Naive thymus-derived CD4-positive, alpha-beta T cell (primary cell): ENCODE measurements at regions not wholly inside any gene's neighbourhood (a gene's known extent, or its start where the extent isn't known, plus 50 kb on each side); places are given as distances from the start of the nearest gene placed in this dataset.

Experiments
- ATAC-seq: fragments of 150-1000 bp; cut with Tn5 transposase; 2 replicates; pipeline ENCODE4 v1.10.0; 2021; ENCODE audit warnings: mild to moderate bottlenecking, moderate library complexity
- CTCF ChIA-PET: fragments of 350-600 bp; sonication (Branson Sonifier 250); formaldehyde crosslinking; loops from one replicate; lab custom pipeline; 2021; ENCODE audit warnings: antibody characterized with exemption; lab: Charles Lee
- POLR2A ChIA-PET: fragments of 350-600 bp; sonication (Branson Sonifier 250); formaldehyde crosslinking; loops from one replicate; lab custom pipeline; 2021; ENCODE audit warnings: antibody characterized with exemption, inconsistent platforms; lab: Charles Lee
- DNase-seq, 9 donors: peaks; one replicate each; pipeline versions ENCODE4 v3.0.0 to v3.0.0-alpha.2; 2020 to 2022; ENCODE audit warnings: mixed read lengths in 1 of 9
- H3K27ac ChIP-seq: one replicate; pipeline ENCODE4 v1.7.0; 2013; ENCODE audit warnings: mild to moderate bottlenecking, low read depth, low read length, moderate library complexity
- H3K27me3 ChIP-seq, 2 donors: one replicate each; pipeline ENCODE4 v1.7.0; 2013; ENCODE audit warnings: low read length in 2 of 2, mild to moderate bottlenecking in 2 of 2, moderate library complexity in 2 of 2; ENCODE audit not compliant: control insufficient read depth in 2 of 2, insufficient read depth in 2 of 2
- H3K36me3 ChIP-seq, 3 experiments: 1 replicate in 2 of 3; 2 replicates in 1 of 3; pipeline ENCODE4 v1.7.0; 2013; ENCODE audit warnings: low read length in 3 of 3, mild to moderate bottlenecking in 3 of 3, moderate library complexity in 1 of 3; ENCODE audit not compliant: insufficient read depth in 3 of 3, control insufficient read depth in 2 of 3
- H3K4me1 ChIP-seq, 2 donors: one replicate each; pipeline ENCODE4 v1.7.0; 2013; ENCODE audit warnings: low read length in 2 of 2, mild to moderate bottlenecking in 2 of 2, moderate library complexity in 1 of 2; ENCODE audit not compliant: control insufficient read depth in 2 of 2, insufficient read depth in 2 of 2
- H3K4me3 ChIP-seq: 2 replicates; pipeline ENCODE4 v1.7.0; 2013; ENCODE audit warnings: mild to moderate bottlenecking, low read length
- H3K9me3 ChIP-seq, 3 experiments: 1 replicate in 2 of 3; 2 replicates in 1 of 3; pipeline ENCODE4 v1.7.0; 2013; ENCODE audit warnings: low read length in 3 of 3; ENCODE audit not compliant: control insufficient read depth in 2 of 3
- H3K27ac Mint-ChIP-seq, 9 donors: one replicate each; pipeline ENCODE4 v1.8.0; 2020 to 2022; ENCODE audit warnings: mixed read lengths in 9 of 9, mild to moderate bottlenecking in 8 of 9, moderate library complexity in 5 of 9, inconsistent platforms in 2 of 9
- H3K27me3 Mint-ChIP-seq, 5 donors: one replicate each; pipeline ENCODE4 v1.8.0; 2021 to 2022; ENCODE audit warnings: mixed read lengths in 5 of 5, mild to moderate bottlenecking in 1 of 5
- H3K36me3 Mint-ChIP-seq, 5 donors: one replicate each; pipeline ENCODE4 v1.8.0; 2020 to 2022; ENCODE audit warnings: mixed read lengths in 5 of 5, mild to moderate bottlenecking in 3 of 5, inconsistent platforms in 1 of 5
- H3K4me1 Mint-ChIP-seq, 7 donors: one replicate each; pipeline ENCODE4 v1.8.0; 2020 to 2022; ENCODE audit warnings: mixed read lengths in 7 of 7, mild to moderate bottlenecking in 3 of 7, inconsistent platforms in 1 of 7
- H3K4me3 Mint-ChIP-seq, 10 donors: one replicate each; pipeline ENCODE4 v1.8.0; 2020 to 2022; ENCODE audit warnings: mild to moderate bottlenecking in 10 of 10, mixed read lengths in 10 of 10, moderate library complexity in 6 of 10, inconsistent platforms in 2 of 10
- H3K9me3 Mint-ChIP-seq, 11 donors: one replicate each; pipeline ENCODE4 v1.8.0; 2020 to 2022; ENCODE audit warnings: mixed read lengths in 11 of 11, mild to moderate bottlenecking in 4 of 11, inconsistent platforms in 1 of 11, moderate library complexity in 1 of 11
- intact Hi-C, 2 donors: fragments of 100-400 bp; cut with micrococcal nuclease; formaldehyde crosslinking; loops; one replicate each; pipeline ENCODE4 v1.15.1; 2023

DNA sequence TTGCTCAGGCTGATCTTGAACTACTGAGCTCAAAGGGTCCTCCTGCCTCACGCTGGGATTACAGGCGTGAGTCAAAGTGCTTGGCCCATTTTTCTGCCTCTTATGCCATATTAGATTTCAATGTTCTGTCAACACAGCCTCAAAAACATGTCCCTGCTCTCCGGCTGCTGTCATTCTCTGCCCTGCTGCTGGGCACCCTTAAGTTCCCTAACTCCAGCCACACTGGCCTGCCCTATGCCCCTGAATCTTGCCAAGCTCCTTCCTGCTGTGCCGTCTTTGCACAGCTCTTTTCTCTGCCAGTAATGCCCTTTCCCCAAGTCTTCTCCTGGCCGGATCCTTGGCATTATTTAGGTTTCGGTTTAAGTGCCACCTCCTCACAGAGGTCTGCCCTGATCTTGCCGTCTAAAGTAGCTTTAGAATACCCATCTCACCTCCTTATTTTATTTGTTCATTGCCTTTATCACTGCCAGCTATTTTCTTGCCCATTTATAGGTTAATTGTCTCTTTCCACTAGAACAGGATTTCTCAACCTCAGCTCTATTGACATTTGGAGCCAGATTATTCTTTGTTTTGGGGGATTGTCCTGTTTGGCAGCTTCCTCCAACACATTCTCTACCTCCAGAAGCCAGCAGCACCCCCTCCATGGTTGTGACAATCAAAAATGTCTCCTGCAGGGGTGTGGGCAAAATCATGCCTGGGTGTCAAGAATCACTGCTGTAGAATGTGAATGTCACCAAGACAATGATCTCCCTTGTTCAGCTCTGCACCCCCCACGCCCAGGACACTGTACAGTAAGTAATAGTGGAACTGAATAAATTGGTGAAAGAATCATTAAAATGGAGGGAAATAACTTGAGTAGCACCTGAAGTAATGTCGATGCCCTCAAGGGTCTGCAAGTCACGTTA, 168.2 kb downstream of the CYLD start:
- peaks cover 0 to 4% (median 0%) of the 10 kb centered on the region in 7 donors for H3K4me1 Mint-ChIP-seq

DNA sequence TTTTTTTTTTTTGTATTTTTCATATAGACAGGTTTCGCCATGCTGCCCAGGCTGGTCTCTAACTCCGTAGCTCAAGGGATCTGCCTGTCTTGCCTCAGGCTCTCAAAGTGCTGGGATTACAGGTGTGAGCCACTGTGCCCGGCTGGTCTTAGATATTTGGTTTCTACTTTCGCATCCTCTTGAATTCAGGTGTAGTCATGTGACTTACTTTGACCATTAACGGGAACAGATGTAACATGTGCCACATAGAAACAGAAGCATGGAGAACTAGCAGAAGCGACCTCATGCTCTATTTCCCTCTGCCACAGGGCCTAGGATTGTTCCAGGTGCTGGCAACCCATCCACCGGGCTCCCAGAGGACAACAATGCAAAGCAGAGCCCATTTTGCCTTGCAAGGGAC, 166.6 kb downstream of the CYLD start:
- Histone ChIP-seq H3K27ac (no peak overlapping the region), H3K4me1 (no peaks in the 10 kb centered on the region), H3K4me3 (no peak overlapping the region), H3K27me3 (no peaks in the 10 kb centered on the region), H3K9me3 (no peaks in the 10 kb centered on the region), H3K36me3 (no peaks in the 10 kb centered on the region)
- peaks cover 0 to 4% (median 0%) of the 10 kb centered on the region in 7 donors for H3K4me1 Mint-ChIP-seq
- no peaks in the 10 kb centered on the region for H3K9me3 Mint-ChIP-seq
- intact Hi-C loops = no loop called here
- CTCF ChIA-PET = no interaction called here
- ATAC-seq (no peak), DNase-seq (no peak)
- H3K27me3 Mint-ChIP-seq = peaks cover 11 to 47% (median 23%) of the 10 kb centered on the region in 5 donors
- H3K36me3 Mint-ChIP-seq = no peaks in the 10 kb centered on the region
- POLR2A ChIA-PET = no interaction called here
- H3K27ac Mint-ChIP-seq = no peak overlapping the region
- no peak overlapping the region for H3K4me3 Mint-ChIP-seq

More for the DNA sequence above, 168.2 kb downstream of the CYLD start:
- no peaks in the 10 kb centered on the region for H3K36me3 Mint-ChIP-seq
- peaks cover 0 to 2% (median 0%) of the 10 kb centered on the region in 11 donors for H3K9me3 Mint-ChIP-seq
- Histone ChIP-seq H3K27me3 (no peaks in the 10 kb centered on the region), H3K9me3 (no peaks in the 10 kb centered on the region), H3K4me1 (no peaks in the 10 kb centered on the region), H3K27ac (no peak overlapping the region), H3K4me3 (no peak overlapping the region), H3K36me3 (no peaks in the 10 kb centered on the region)
- no peak overlapping the region for H3K27ac Mint-ChIP-seq
- ChIA-PET CTCF (no interaction called here), POLR2A (no interaction called here)
- ATAC-seq = no peak
- no peak overlapping the region for H3K4me3 Mint-ChIP-seq
- DNase-seq = no peak
- intact Hi-C loops = no loop called here
- peaks cover 10 to 53% (median 30%) of the 10 kb centered on the region in 5 donors for H3K27me3 Mint-ChIP-seq

DNA sequence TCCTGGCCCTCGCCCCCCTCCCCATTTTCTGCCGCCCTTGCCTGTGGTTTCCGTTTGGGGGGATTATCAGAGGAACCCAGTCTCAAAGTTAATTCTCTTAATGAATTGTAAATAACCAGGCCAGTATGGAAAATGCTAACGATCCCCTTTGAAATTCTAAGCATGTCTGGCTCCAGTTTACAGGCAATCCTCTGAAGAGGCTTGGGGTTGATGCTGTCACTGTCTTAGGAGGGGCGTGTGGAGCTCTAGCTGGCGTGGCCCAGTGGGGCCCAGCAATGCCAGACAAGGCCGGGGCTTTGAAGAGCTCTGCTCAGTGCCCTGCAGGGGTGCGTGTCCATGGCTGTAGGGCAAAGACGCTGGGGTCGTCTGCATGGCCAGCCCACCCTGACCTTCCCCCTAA, 164.6 kb downstream of the CYLD start:
- H3K27ac ChIP-seq = no peak overlapping the region
- no peaks in the 10 kb centered on the region for H3K36me3 Mint-ChIP-seq
- H3K4me1 Mint-ChIP-seq = peaks cover 0 to 8% (median 0%) of the 10 kb centered on the region in 7 donors
- no peaks in the 10 kb centered on the region for H3K9me3 ChIP-seq
- no peak overlapping the region for H3K27ac Mint-ChIP-seq
- no peak for DNase-seq
- H3K4me3 ChIP-seq = no peak overlapping the region
- H3K9me3 Mint-ChIP-seq = no peaks in the 10 kb centered on the region
- intact Hi-C loops = no loop called here
- H3K27me3 ChIP-seq = no peaks in the 10 kb centered on the region
- ATAC-seq = no peak
- ChIA-PET CTCF (no interaction called here), POLR2A (no interaction called here)
- H3K4me3 Mint-ChIP-seq = no peak overlapping the region
- H3K27me3 Mint-ChIP-seq = peaks cover 0 to 33% (median 17%) of the 10 kb centered on the region in 5 donors
- no peaks in the 10 kb centered on the region for H3K36me3 ChIP-seq
- no peaks in the 10 kb centered on the region for H3K4me1 ChIP-seq

DNA sequence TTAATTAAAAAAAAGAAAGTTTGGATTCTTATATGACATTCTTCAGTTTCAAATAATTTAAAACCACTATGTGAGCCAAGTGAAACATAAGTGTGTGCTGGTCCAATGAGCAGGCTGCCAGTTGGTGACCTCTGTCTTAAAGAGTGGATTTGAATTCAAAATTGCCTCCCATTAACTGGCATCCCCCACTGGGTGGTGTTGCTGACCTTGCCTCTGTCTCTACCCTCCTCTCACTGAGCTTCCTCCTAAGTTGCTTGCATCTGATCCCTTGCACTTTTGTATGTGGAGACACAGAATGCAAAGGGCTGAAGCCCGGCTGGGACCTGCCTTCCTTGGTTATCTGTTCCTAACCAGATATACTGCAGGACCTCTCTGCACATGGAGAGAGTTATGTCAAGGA, 160.6 kb downstream of the CYLD start:
- Mint-ChIP-seq H3K9me3 (peaks cover 0 to 12% (median 2%) of the 10 kb centered on the region in 11 donors), H3K4me3 (no peak overlapping the region), H3K36me3 (no peaks in the 10 kb centered on the region), H3K27ac (no peak overlapping the region), H3K4me1 (peaks cover 0 to 11% (median 0%) of the 10 kb centered on the region in 7 donors), H3K27me3 (peaks cover 2 to 27% (median 24%) of the 10 kb centered on the region in 5 donors)
- ChIA-PET POLR2A (no interaction called here), CTCF (no interaction called here)
- H3K9me3 ChIP-seq = no peaks in the 10 kb centered on the region
- intact Hi-C loops = no loop called here
- no peaks in the 10 kb centered on the region for H3K27me3 ChIP-seq
- no peak overlapping the region for H3K27ac ChIP-seq
- no peaks in the 10 kb centered on the region for H3K4me1 ChIP-seq
- H3K36me3 ChIP-seq = no peaks in the 10 kb centered on the region
- no peak overlapping the region for H3K4me3 ChIP-seq
- ATAC-seq (no peak), DNase-seq (no peak)

DNA sequence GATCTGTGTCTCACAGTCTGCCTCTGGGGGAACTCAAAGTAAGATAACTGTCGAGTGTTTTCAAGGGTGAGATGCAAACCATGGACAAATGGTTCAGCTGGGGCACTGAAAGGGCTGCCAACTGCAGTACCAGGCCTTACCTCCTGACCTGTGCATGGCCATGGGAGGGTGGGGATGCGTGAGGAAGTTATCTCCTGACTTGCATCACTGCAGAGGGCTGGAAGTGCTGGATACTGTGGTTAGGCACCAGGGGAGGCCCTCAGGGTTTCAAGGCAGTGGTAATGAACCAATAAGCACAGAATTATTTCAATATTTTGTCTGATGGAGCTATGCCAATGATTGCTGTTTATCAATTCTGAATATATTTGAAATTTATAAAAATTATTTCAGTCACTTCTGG, 159.2 kb downstream of the CYLD start:
- H3K27ac Mint-ChIP-seq = no peak overlapping the region
- H3K4me3 Mint-ChIP-seq = no peak overlapping the region
- peaks cover 0 to 7% (median 0%) of the 10 kb centered on the region in 5 donors for H3K36me3 Mint-ChIP-seq
- Histone ChIP-seq H3K27ac (no peak overlapping the region), H3K27me3 (no peaks in the 10 kb centered on the region), H3K36me3 (no peaks in the 10 kb centered on the region), H3K9me3 (no peaks in the 10 kb centered on the region), H3K4me3 (no peak overlapping the region), H3K4me1 (no peaks in the 10 kb centered on the region)
- ChIA-PET CTCF (no interaction called here), POLR2A (no interaction called here)
- H3K9me3 Mint-ChIP-seq = peaks cover 0 to 23% (median 9%) of the 10 kb centered on the region in 11 donors
- peaks cover 2 to 28% (median 15%) of the 10 kb centered on the region in 5 donors for H3K27me3 Mint-ChIP-seq
- ATAC-seq (peak; percentile 56), DNase-seq (no peak)
- H3K4me1 Mint-ChIP-seq = peaks cover 0 to 8% (median 0%) of the 10 kb centered on the region in 7 donors
- intact Hi-C loops = no loop called here

DNA sequence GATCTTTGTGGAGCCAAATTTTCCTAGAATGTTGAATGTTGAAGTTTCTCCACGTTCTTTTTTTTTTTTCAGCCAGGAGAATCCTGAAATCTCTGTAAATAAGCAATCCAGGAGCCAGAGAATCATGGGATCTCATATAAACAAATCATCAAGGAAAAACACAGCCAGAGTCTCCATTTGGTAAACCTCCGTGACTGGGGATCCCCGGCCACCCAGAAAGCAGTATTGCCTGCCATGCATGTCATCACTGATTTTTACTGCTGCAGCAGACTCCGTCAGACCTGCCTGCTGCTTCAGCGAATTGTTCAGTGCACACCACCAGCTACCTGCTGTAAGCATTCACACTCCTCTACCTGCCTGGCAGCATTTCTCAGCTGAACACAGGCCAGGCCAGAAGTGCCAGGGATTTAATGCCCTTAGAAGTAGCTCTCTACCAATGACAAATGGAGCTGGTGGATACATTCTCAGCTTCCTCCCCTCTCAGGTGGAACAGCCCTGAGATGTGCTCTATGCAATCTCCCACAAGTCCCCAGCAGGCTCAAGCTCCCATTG, 158.6 kb downstream of the CYLD start:
- Mint-ChIP-seq H3K9me3 (peaks cover 0 to 29% (median 13%) of the 10 kb centered on the region in 11 donors), H3K27me3 (peaks cover 2 to 34% (median 18%) of the 10 kb centered on the region in 5 donors), H3K4me3 (no peak overlapping the region), H3K36me3 (peaks cover 0 to 13% (median 0%) of the 10 kb centered on the region in 5 donors), H3K27ac (no peak overlapping the region), H3K4me1 (peaks cover 0 to 6% (median 0%) of the 10 kb centered on the region in 7 donors)
- ChIA-PET POLR2A (no interaction called here), CTCF (no interaction called here)
- Histone ChIP-seq H3K27ac (no peak overlapping the region), H3K9me3 (no peaks in the 10 kb centered on the region), H3K4me3 (no peak overlapping the region), H3K36me3 (no peaks in the 10 kb centered on the region), H3K4me1 (no peaks in the 10 kb centered on the region), H3K27me3 (no peaks in the 10 kb centered on the region)
- ATAC-seq = no peak
- intact Hi-C loops = no loop called here
- no peak for DNase-seq
